ENCODE measurements at regions not wholly inside any gene's neighbourhood (a gene's known extent, or its start where the extent isn't known, plus 50 kb on each side); places are given as distances from the start of the nearest gene placed in this dataset.

- no peak for TF ChIP-seq TAF1 (IDR thresholded peaks at IDR 0.05; ENCODE audit: low read depth, low read length)
- no peak for TF ChIP-seq POLR2A (IDR thresholded peaks at IDR 0.05; ENCODE audit: low read depth, low read length)
- no peak for TF ChIP-seq POLR2AphosphoS5 (IDR thresholded peaks at IDR 0.05; ENCODE audit: low read depth, low read length)
- no peak for TF ChIP-seq SPI1 (IDR thresholded peaks at IDR 0.05; ENCODE audit: low read depth, low read length)
- no peak for TF ChIP-seq PAX5 (IDR thresholded peaks at IDR 0.05; ENCODE audit: insufficient read depth, low read length, severe bottlenecking)
- TF ChIP-seq POU2F2 (IDR thresholded peaks at IDR 0.05; ENCODE audit: low read depth, low read length) = no peak
Observed at GRCh38 chr6:105873211-105873704, 212.9 kb upstream of the PRDM1 start.

Data from GM12891 (cell line).